ENCODE measurements at regions not wholly inside any gene's neighbourhood (a gene's known extent, or its start where the extent isn't known, plus 50 kb on each side); places are given as distances from the start of the nearest gene placed in this dataset.

GRCh38 chr3:73954506-73954905, 329.8 kb upstream of the PDZRN3 start:
- Histone ChIP-seq H3K9me2 (replicated peaks; ENCODE audit: insufficient read depth, low read length) (no peaks in the 10 kb centered on the region), H3K4me1 (ENCODE audit: low read length) (no peaks in the 10 kb centered on the region)
- TF ChIP-seq EZH2phosphoT487 (IDR thresholded peaks at IDR 0.05; ENCODE audit: low read length) (no peak), CTCF (IDR thresholded peaks at IDR 0.05; ENCODE audit: low read length) (no peak), EZH2 (optimal IDR thresholded peaks at IDR 0.05; ENCODE audit: low read depth, low read length) (no peak)

GRCh38 chr3:73952781-73953180, 328.0 kb upstream of the PDZRN3 start:
- no peaks in the 10 kb centered on the region for H3K27me3 ChIP-seq (replicated peaks; ENCODE audit: insufficient read depth, low read length)
- TF ChIP-seq EZH2 (optimal IDR thresholded peaks at IDR 0.05; ENCODE audit: low read depth, low read length) (no peak), EZH2phosphoT487 (IDR thresholded peaks at IDR 0.05; ENCODE audit: low read length) (no peak), CTCF (IDR thresholded peaks at IDR 0.05; ENCODE audit: low read length) (no peak)
- H3K36me3 ChIP-seq (replicated peaks; ENCODE audit: insufficient read depth, low read length) = no peaks in the 10 kb centered on the region
- no peak overlapping the region for H3K4me2 ChIP-seq (ENCODE audit: low read depth, low read length)
- H3K9ac ChIP-seq (ENCODE audit: low read length) = no peak overlapping the region
- no peaks in the 10 kb centered on the region for H3K9me3 ChIP-seq (replicated peaks; ENCODE audit: insufficient read depth, low read length)
- no peaks in the 10 kb centered on the region for H3K9me2 ChIP-seq (replicated peaks; ENCODE audit: insufficient read depth, low read length)
- no peak overlapping the region for H3K4me3 ChIP-seq (ENCODE audit: low read length)
- H3K4me1 ChIP-seq (ENCODE audit: low read length) = no peaks in the 10 kb centered on the region
- H3K27ac ChIP-seq (ENCODE audit: low read length) = no peak overlapping the region
- no peaks in the 10 kb centered on the region for H3K79me2 ChIP-seq (ENCODE audit: low read length)
- no peaks in the 10 kb centered on the region for H4K20me1 ChIP-seq (ENCODE audit: insufficient read depth, low read length)
- H2AFZ ChIP-seq (ENCODE audit: low read length) = no peak overlapping the region
- H3F3A ChIP-seq (ENCODE audit: insufficient read depth, low read length) = no peaks in the 10 kb centered on the region
- DNase-seq = no peak

More at GRCh38 chr3:73954506-73954905, 329.8 kb upstream of the PDZRN3 start:
- Histone ChIP-seq H2AFZ (ENCODE audit: low read length) (no peak overlapping the region), H3F3A (ENCODE audit: insufficient read depth, low read length) (no peaks in the 10 kb centered on the region), H3K9me3 (replicated peaks; ENCODE audit: insufficient read depth, low read length) (no peaks in the 10 kb centered on the region), H3K4me3 (ENCODE audit: low read length) (no peak overlapping the region), H3K27me3 (replicated peaks; ENCODE audit: insufficient read depth, low read length) (no peaks in the 10 kb centered on the region), H3K4me2 (ENCODE audit: low read depth, low read length) (no peak overlapping the region), H3K36me3 (replicated peaks; ENCODE audit: insufficient read depth, low read length) (no peaks in the 10 kb centered on the region), H3K9ac (ENCODE audit: low read length) (no peak overlapping the region), H3K27ac (ENCODE audit: low read length) (no peak overlapping the region), H3K79me2 (ENCODE audit: low read length) (no peaks in the 10 kb centered on the region), H4K20me1 (ENCODE audit: insufficient read depth, low read length) (no peaks in the 10 kb centered on the region)
- no peak for DNase-seq

- TF ChIP-seq CTCF (IDR thresholded peaks at IDR 0.05; ENCODE audit: low read length) (no peak), EZH2phosphoT487 (IDR thresholded peaks at IDR 0.05; ENCODE audit: low read length) (no peak), EZH2 (optimal IDR thresholded peaks at IDR 0.05; ENCODE audit: low read depth, low read length) (no peak)
- Histone ChIP-seq H2AFZ (ENCODE audit: low read length) (no peak overlapping the region), H3K9ac (ENCODE audit: low read length) (no peak overlapping the region), H3K9me3 (replicated peaks; ENCODE audit: insufficient read depth, low read length) (no peaks in the 10 kb centered on the region), H3K4me1 (ENCODE audit: low read length) (no peaks in the 10 kb centered on the region), H3K4me2 (ENCODE audit: low read depth, low read length) (no peak overlapping the region), H3K36me3 (replicated peaks; ENCODE audit: insufficient read depth, low read length) (no peaks in the 10 kb centered on the region), H3K9me2 (replicated peaks; ENCODE audit: insufficient read depth, low read length) (no peaks in the 10 kb centered on the region), H3K27ac (ENCODE audit: low read length) (no peak overlapping the region), H3F3A (ENCODE audit: insufficient read depth, low read length) (no peaks in the 10 kb centered on the region), H3K4me3 (ENCODE audit: low read length) (no peak overlapping the region), H4K20me1 (ENCODE audit: insufficient read depth, low read length) (no peaks in the 10 kb centered on the region), H3K27me3 (replicated peaks; ENCODE audit: insufficient read depth, low read length) (no peaks in the 10 kb centered on the region), H3K79me2 (ENCODE audit: low read length) (no peaks in the 10 kb centered on the region)
- DNase-seq = no peak
Observed at GRCh38 chr3:73950865-73951558, 326.3 kb upstream of the PDZRN3 start.
